ENCODE measurements at regions not wholly inside any gene's neighbourhood (a gene's known extent, or its start where the extent isn't known, plus 50 kb on each side); places are given as distances from the start of the nearest gene placed in this dataset.

- H3K36me3 Mint-ChIP-seq (ENCODE audit: insufficient read depth, unreplicated experiment), result no peaks in the 10 kb centered on the region
- no peaks in the 10 kb centered on the region for H3K9me3 Mint-ChIP-seq (ENCODE audit: low read depth, unreplicated experiment)
- BruUV-seq (replicated peaks), result no TSS peak
- H3K4me3 Mint-ChIP-seq (ENCODE audit: low read depth, unreplicated experiment), result no peak overlapping the region
- no peak for TF ChIP-seq CTCF (IDR thresholded peaks at IDR 0.05; ENCODE audit: unreplicated experiment)
- no peaks in the 10 kb centered on the region for H3K4me1 Mint-ChIP-seq (ENCODE audit: low read depth, unreplicated experiment)
- H3K27me3 Mint-ChIP-seq (ENCODE audit: unreplicated experiment), result peaks cover 47% of the 10 kb centered on the region
- intact Hi-C loops (cut with micrococcal nuclease; ENCODE audit: unreplicated experiment), result no loop called here
- no peak overlapping the region for H3K27ac Mint-ChIP-seq (ENCODE audit: unreplicated experiment)
- no peak for DNase-seq
- CTCF ChIA-PET, result no interaction called here
Observed at GRCh38 chr6:41437604-41438003, 102.2 kb downstream of the NCR2 start.

- H3K4me3 Mint-ChIP-seq (ENCODE audit: low read depth, unreplicated experiment), result no peak overlapping the region
- H3K4me1 Mint-ChIP-seq (ENCODE audit: low read depth, unreplicated experiment), result peaks cover 2% of the 10 kb centered on the region
- TF ChIP-seq CTCF (IDR thresholded peaks at IDR 0.05; ENCODE audit: unreplicated experiment), result no peak
- CTCF ChIA-PET, result interaction anchor here (0.5 to 1.2 kb wide), 2 partner anchors 9 to 16 kb away, joined by 3 to 4 read pairs; no protein-coding TSS in a partner anchor
- H3K9me3 Mint-ChIP-seq (ENCODE audit: low read depth, unreplicated experiment), result no peaks in the 10 kb centered on the region
- intact Hi-C loops (cut with micrococcal nuclease; ENCODE audit: unreplicated experiment), result no loop called here
- peaks cover 56% of the 10 kb centered on the region for H3K27me3 Mint-ChIP-seq (ENCODE audit: unreplicated experiment)
- no peak for DNase-seq
- BruUV-seq (replicated peaks), result no TSS peak
- H3K36me3 Mint-ChIP-seq (ENCODE audit: insufficient read depth, unreplicated experiment), result no peaks in the 10 kb centered on the region
- H3K27ac Mint-ChIP-seq (ENCODE audit: unreplicated experiment), result no peak overlapping the region
Observed at GRCh38 chr6:41438746-41439145, 103.3 kb downstream of the NCR2 start.

- Mint-ChIP-seq H3K4me1 (ENCODE audit: low read depth, unreplicated experiment) (peaks cover 9% of the 10 kb centered on the region), H3K9me3 (ENCODE audit: low read depth, unreplicated experiment) (no peaks in the 10 kb centered on the region), H3K27ac (ENCODE audit: unreplicated experiment) (no peak overlapping the region), H3K36me3 (ENCODE audit: insufficient read depth, unreplicated experiment) (no peaks in the 10 kb centered on the region), H3K27me3 (ENCODE audit: unreplicated experiment) (peaks cover 66% of the 10 kb centered on the region), H3K4me3 (ENCODE audit: low read depth, unreplicated experiment) (no peak overlapping the region)
- no TSS peak for BruUV-seq (replicated peaks)
- DNase-seq, result no peak
- intact Hi-C loops (cut with micrococcal nuclease; ENCODE audit: unreplicated experiment), result no loop called here
- no peak for TF ChIP-seq CTCF (IDR thresholded peaks at IDR 0.05; ENCODE audit: unreplicated experiment)
- CTCF ChIA-PET, result interaction anchor here (1.2 kb wide), 1 partner anchor 8 kb away, joined by 4 read pairs; no protein-coding TSS in a partner anchor
Observed at GRCh38 chr6:41439524-41440418, 104.4 kb downstream of the NCR2 start.

- DNase-seq, result no peak
- CTCF ChIA-PET, result no interaction called here
- Mint-ChIP-seq H3K4me3 (ENCODE audit: low read depth, unreplicated experiment) (no peak overlapping the region), H3K27me3 (ENCODE audit: unreplicated experiment) (peaks cover 76% of the 10 kb centered on the region), H3K4me1 (ENCODE audit: low read depth, unreplicated experiment) (peaks cover 9% of the 10 kb centered on the region), H3K9me3 (ENCODE audit: low read depth, unreplicated experiment) (no peaks in the 10 kb centered on the region), H3K27ac (ENCODE audit: unreplicated experiment) (no peak overlapping the region), H3K36me3 (ENCODE audit: insufficient read depth, unreplicated experiment) (no peaks in the 10 kb centered on the region)
- BruUV-seq (replicated peaks), result no TSS peak
- no peak for TF ChIP-seq CTCF (IDR thresholded peaks at IDR 0.05; ENCODE audit: unreplicated experiment)
- intact Hi-C loops (cut with micrococcal nuclease; ENCODE audit: unreplicated experiment), result no loop called here
Observed at GRCh38 chr6:41440958-41441357, 105.2 kb upstream of the FOXP4 start.

Data from Calu3 (cell line).